H1 (cell line): ENCODE measurements at regions not wholly inside any gene's neighbourhood (a gene's known extent, or its start where the extent isn't known, plus 50 kb on each side); places are given as distances from the start of the nearest gene placed in this dataset.

Experiments used
- CBX5 ChIP-seq: fragments of 300-800, 300-1000 bp; sonication (generic); IDR thresholded peaks from 2 replicates; pipeline ENCODE4 v1.7.1; 2016; ENCODE audit warnings: antibody characterized with exemption, low read length, low read depth
- GABPA ChIP-seq: IDR thresholded peaks from 2 replicates; pipeline ENCODE4 v1.6.1; 2011; ENCODE audit warnings: mild to moderate bottlenecking, low read length, moderate library complexity, borderline replicate concordance; ENCODE audit not compliant: insufficient read depth
- GTF2F1 ChIP-seq: IDR thresholded peaks from 2 replicates; pipeline ENCODE4 v1.6.1; 2012; ENCODE audit warnings: low read depth, low read length, improper control_type of control experiment, borderline replicate concordance
- RFX5 ChIP-seq: IDR thresholded peaks from 2 replicates; pipeline ENCODE4 v1.6.1; 2011; ENCODE audit warnings: low read depth, low read length, improper control_type of control experiment, borderline replicate concordance
- TAF7 ChIP-seq: optimal IDR thresholded peaks from 2 replicates; pipeline ENCODE3; 2011; ENCODE audit warnings: low read depth, mild to moderate bottlenecking, inconsistent platforms, low read length, moderate library complexity, borderline replicate concordance

DNA sequence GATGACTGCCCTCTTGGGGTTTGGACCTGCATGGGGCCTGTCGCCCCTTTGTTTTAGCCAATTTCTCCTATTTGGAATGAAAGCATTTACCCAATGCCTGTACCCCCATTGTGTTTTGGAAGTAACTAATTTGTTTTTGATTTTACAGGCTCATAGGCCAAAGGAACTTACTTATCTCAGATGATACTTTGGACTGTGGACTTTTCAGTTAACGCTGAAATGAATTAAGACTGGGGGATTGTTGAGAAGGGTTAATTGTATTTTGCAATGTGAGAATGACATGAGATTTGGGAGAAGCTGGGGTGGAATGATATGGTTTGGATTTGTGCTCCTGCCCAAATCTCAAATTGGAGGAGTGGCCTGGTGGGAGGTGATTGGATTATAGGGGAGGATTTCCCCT, 185.8 kb upstream of the PHYHIPL start (continued):
- TF ChIP-seq GABPA, result no peak
- TF ChIP-seq GTF2F1, result no peak
- no peak for TF ChIP-seq CBX5
- no peak for TF ChIP-seq RFX5
- TF ChIP-seq TAF7, result no peak
